IMR-90 (cell line): ENCODE measurements at regions not wholly inside any gene's neighbourhood (a gene's known extent, or its start where the extent isn't known, plus 50 kb on each side); places are given as distances from the start of the nearest gene placed in this dataset.
A peak's percentile ranks its signal among the peaks of the same experiment; 100 is the strongest.

Experiments
- ATAC-seq: fragments of 200-7000 bp; cut with Tn5 transposase; 2 replicates; pipeline ENCODE4 v1.9.1; 2020; ENCODE audit warnings: low read depth, mild to moderate bottlenecking, moderate library complexity
- BruUV-seq: library from RNA; stranded (reverse); fragments of 400-500 nt; replicated peaks from 2 replicates; lab custom pipeline; 2021; lab: Mats Ljungman, UMichigan
- CTCF ChIA-PET: fragments of 300-600 bp; formaldehyde crosslinking; extraction: SDS; loops from one replicate; lab custom pipeline; 2021; ENCODE audit warnings: antibody characterized with exemption; lab: Yijun Ruan, JAX
- POLR2A ChIA-PET: fragments of 300-600 bp; sonication (Branson Sonifier 250); formaldehyde crosslinking; loops from one replicate; lab custom pipeline; 2022; ENCODE audit warnings: antibody characterized with exemption; ENCODE audit not compliant: unreplicated experiment; lab: Charles Lee
- DNase-seq: peaks from one replicate; pipeline ENCODE4 v3.0.0; 2013
- H2AFZ ChIP-seq: replicated peaks from 2 replicates; pipeline ENCODE3; 2013; ENCODE audit warnings: low read length, mild to moderate bottlenecking; ENCODE audit not compliant: poor library complexity
- H2AK5ac ChIP-seq: 2 replicates; pipeline ENCODE4 v1.6.1; 2013; ENCODE audit warnings: low read depth, low read length, inconsistent platforms
- H2AK9ac ChIP-seq: replicated peaks from 2 replicates; pipeline ENCODE3; 2013; ENCODE audit warnings: mild to moderate bottlenecking, low read depth, low read length, moderate library complexity; ENCODE audit not compliant: poor library complexity
- H2BK120ac ChIP-seq: 2 replicates; pipeline ENCODE4 v1.6.1; 2013; ENCODE audit warnings: low read depth, low read length, inconsistent platforms
- H2BK15ac ChIP-seq: 3 replicates; pipeline ENCODE4 v1.6.1; 2013; ENCODE audit warnings: low read depth, low read length, inconsistent platforms
- H2BK20ac ChIP-seq: 2 replicates; pipeline ENCODE4 v1.6.1; 2013; ENCODE audit warnings: low read depth, mild to moderate bottlenecking, inconsistent platforms, low read length, moderate library complexity
- H2BK5ac ChIP-seq: 2 replicates; pipeline ENCODE4 v1.6.1; 2013; ENCODE audit warnings: mild to moderate bottlenecking, low read depth, low read length, inconsistent platforms; ENCODE audit not compliant: poor library complexity, severe bottlenecking
- H3K14ac ChIP-seq: replicated peaks from 2 replicates; pipeline ENCODE4 v1.6.1; 2013; ENCODE audit warnings: low read depth, low read length, inconsistent platforms
- H3K18ac ChIP-seq: 2 replicates; pipeline ENCODE4 v1.6.1; 2013; ENCODE audit warnings: low read depth, low read length, control low read depth
- H3K23ac ChIP-seq: 2 replicates; pipeline ENCODE4 v1.6.1; 2013; ENCODE audit warnings: low read depth, low read length, inconsistent platforms
- H3K27ac ChIP-seq: 2 replicates; pipeline ENCODE4 v1.5.1; 2013; ENCODE audit warnings: mild to moderate bottlenecking, control low read depth, low read length; ENCODE audit not compliant: insufficient read depth
- H3K27me3 ChIP-seq: 2 replicates; pipeline ENCODE4 v1.6.1; 2013; ENCODE audit warnings: low read length; ENCODE audit not compliant: control insufficient read depth, insufficient read depth
- H3K36me3 ChIP-seq: 2 replicates; pipeline ENCODE4 v1.6.1; 2013; ENCODE audit warnings: low read length, mixed read lengths; ENCODE audit not compliant: control insufficient read depth, insufficient read depth
- H3K4ac ChIP-seq: 2 replicates; pipeline ENCODE4 v1.6.1; 2013; ENCODE audit warnings: low read depth, low read length, inconsistent platforms
- H3K4me1 ChIP-seq: 2 replicates; pipeline ENCODE4 v1.6.1; 2013; ENCODE audit warnings: low read length, mixed read lengths; ENCODE audit not compliant: control insufficient read depth, insufficient read depth
- H3K4me2 ChIP-seq: 2 replicates; pipeline ENCODE4 v1.6.1; 2013; ENCODE audit warnings: low read depth, mild to moderate bottlenecking, control low read depth, low read length, moderate library complexity
- H3K4me3 ChIP-seq: 2 replicates; pipeline ENCODE4 v1.5.1; 2013; ENCODE audit warnings: low read depth, mild to moderate bottlenecking, control low read depth, low read length, moderate library complexity; ENCODE audit not compliant: insufficient read depth
- H3K56ac ChIP-seq: 2 replicates; pipeline ENCODE4 v1.6.1; 2013; ENCODE audit warnings: low read length, inconsistent platforms; ENCODE audit not compliant: insufficient read depth; ENCODE audit errors: extremely low read depth
- H3K79me1 ChIP-seq, 2 experiments: 2 replicates each; pipeline ENCODE4 v1.6.1; 2013; ENCODE audit warnings: low read length in 2 of 2, inconsistent platforms in 1 of 2, low read depth in 1 of 2
- H3K9ac ChIP-seq: 2 replicates; pipeline ENCODE4 v1.6.1; 2013; ENCODE audit warnings: low read depth, low read length, control low read depth
- H3K9me1 ChIP-seq: 2 replicates; pipeline ENCODE4 v1.6.1; 2013; ENCODE audit warnings: low read length, inconsistent platforms; ENCODE audit not compliant: insufficient read depth
- H3K9me3 ChIP-seq: 2 replicates; pipeline ENCODE4 v1.6.1; 2013; ENCODE audit warnings: low read length; ENCODE audit not compliant: control insufficient read depth, insufficient read depth
- H4K20me1 ChIP-seq: 2 replicates; pipeline ENCODE4 v1.6.1; 2013; ENCODE audit warnings: low read length, inconsistent platforms; ENCODE audit not compliant: insufficient read depth
- H4K5ac ChIP-seq: 2 replicates; pipeline ENCODE4 v1.6.1; 2013; ENCODE audit warnings: mild to moderate bottlenecking, low read depth, low read length, control low read depth
- H4K8ac ChIP-seq, 2 experiments: 2 replicates each; pipeline ENCODE4 v1.6.1; 2013; ENCODE audit warnings: low read depth in 2 of 2, low read length in 2 of 2, control low read depth in 1 of 2, inconsistent platforms in 1 of 2
- H4K91ac ChIP-seq: 2 replicates; pipeline ENCODE4 v1.6.1; 2013; ENCODE audit warnings: low read depth, low read length, inconsistent platforms; ENCODE audit not compliant: insufficient read depth
- CEBPB ChIP-seq: IDR thresholded peaks from 2 replicates; pipeline ENCODE4 v1.6.1; 2012; ENCODE audit warnings: low read depth, low read length, improper control_type of control experiment
- ELK1 ChIP-seq: fragments of 150-350 bp; IDR thresholded peaks from 2 replicates; pipeline ENCODE4 v1.6.1; 2016; ENCODE audit warnings: low read depth, mild to moderate bottlenecking, low read length, moderate library complexity, borderline replicate concordance
- MXI1 ChIP-seq: IDR thresholded peaks from 2 replicates; pipeline ENCODE4 v1.6.1; 2012; ENCODE audit warnings: low read depth, mild to moderate bottlenecking, low read length, moderate library complexity, borderline replicate concordance
- NFE2L2 ChIP-seq: fragments of 150-350 bp; IDR thresholded peaks from 2 replicates; pipeline ENCODE4 v1.6.1; 2016; ENCODE audit warnings: low read depth, mild to moderate bottlenecking, low read length
- RFX5 ChIP-seq: IDR thresholded peaks from 2 replicates; pipeline ENCODE4 v1.8.0; 2012; ENCODE audit warnings: low read depth, mild to moderate bottlenecking, low read length, moderate library complexity
- USF2 ChIP-seq: fragments of 150-350 bp; IDR thresholded peaks from 2 replicates; pipeline ENCODE4 v1.6.1; 2017; ENCODE audit warnings: mild to moderate bottlenecking, antibody characterized with exemption, low read length, low read depth
- WGBS, 2 experiments: methylation state at CpG; one replicate each; pipeline versions ENCODE4 v1.1.5 to v1.1.7; 2013; ENCODE audit warnings: missing lambda C conversion rate in 2 of 2; ENCODE audit not compliant: insufficient read length in 1 of 2; ENCODE audit errors: extremely low coverage in 2 of 2; 5-methylcytosine and 5-hydroxymethylcytosine counted together
- dilution Hi-C: fragments of 300-500 bp; cut with HindIII; formaldehyde crosslinking; loops from one replicate; pipeline ENCODE4 v1.14.3; 2018; ENCODE audit warnings: low sequenced_read_pairs; ENCODE audit not compliant: unreplicated experiment
- in situ Hi-C: fragments of 300-500 bp; cut with MboI; formaldehyde crosslinking; loops from 3 replicates; pipeline ENCODE4 v1.14.3; 2019; ENCODE audit warnings: low sequenced_read_pairs, inconsistent platforms, mixed read lengths
- intact Hi-C: fragments of 100-400 bp; cut with micrococcal nuclease; formaldehyde crosslinking; loops from 2 replicates; pipeline ENCODE4 v1.10.0; 2022

- no peaks in the 10 kb centered on the region; the same call in 1 of the 2 replicates for H3K9me1 ChIP-seq
- intact Hi-C loops, result no loop called here
- H4K5ac ChIP-seq, result no peak overlapping the region
- in situ Hi-C loops, result no loop called here
- no peak overlapping the region for H3K4me3 ChIP-seq
- H2BK120ac ChIP-seq, result no peak overlapping the region
- no peak overlapping the region for H2BK20ac ChIP-seq
- H2AFZ ChIP-seq, result no peak overlapping the region
- H2AK9ac ChIP-seq, result no peak overlapping the region
- H3K4me1 ChIP-seq, result no peaks in the 10 kb centered on the region
- no peaks in the 10 kb centered on the region for H3K27me3 ChIP-seq
- H3K18ac ChIP-seq, result no peak overlapping the region
- H3K36me3 ChIP-seq, result no peaks in the 10 kb centered on the region
- no peak overlapping the region for H3K4me2 ChIP-seq
- dilution Hi-C loops, result no loop called here
- no CpG with 5 or more reads among the region's 6 CpGs for WGBS, 2 experiments
- H3K23ac ChIP-seq, result no peak overlapping the region
- ChIA-PET POLR2A (no interaction called here), CTCF (interaction anchor here (0.6 kb wide), 1 partner anchor 48 kb away, joined by 3 read pairs; no protein-coding TSS in a partner anchor)
- no peak overlapping the region for H3K27ac ChIP-seq
- H3K79me1 ChIP-seq, result no peaks in the 10 kb centered on the region
- H3K9me3 ChIP-seq, result peaks cover 5% of the 10 kb centered on the region; the same call in 1 of the 2 replicates
- no peak overlapping the region for H2AK5ac ChIP-seq
- ATAC-seq (no peak), DNase-seq (no peak)
- H3K4ac ChIP-seq, result no peak overlapping the region
- H4K8ac ChIP-seq, result no peak overlapping the region
- TF ChIP-seq RFX5, result no peak
- no peak for TF ChIP-seq MXI1
- peak; percentile 58; the same call in 1 of the 2 replicates for TF ChIP-seq CEBPB
- no peak for TF ChIP-seq USF2
- no peak for TF ChIP-seq NFE2L2
- TF ChIP-seq ELK1, result no peak
- H4K20me1 ChIP-seq, result no peaks in the 10 kb centered on the region
- H3K56ac ChIP-seq, result no peak overlapping the region
- no peak overlapping the region for H3K9ac ChIP-seq
- no peak overlapping the region for H4K91ac ChIP-seq
- BruUV-seq, result no TSS peak
- H3K14ac ChIP-seq, result no peak overlapping the region
- H2BK15ac ChIP-seq, result no peak overlapping the region
- H2BK5ac ChIP-seq, result no peak overlapping the region
Observed at GRCh38 chr15:95176794-95177577, 945.6 kb downstream of the MCTP2 start.
